ENCODE measurements at regions not wholly inside any gene's neighbourhood (a gene's known extent, or its start where the extent isn't known, plus 50 kb on each side); places are given as distances from the start of the nearest gene placed in this dataset.

- TF ChIP-seq, protein P1, sequence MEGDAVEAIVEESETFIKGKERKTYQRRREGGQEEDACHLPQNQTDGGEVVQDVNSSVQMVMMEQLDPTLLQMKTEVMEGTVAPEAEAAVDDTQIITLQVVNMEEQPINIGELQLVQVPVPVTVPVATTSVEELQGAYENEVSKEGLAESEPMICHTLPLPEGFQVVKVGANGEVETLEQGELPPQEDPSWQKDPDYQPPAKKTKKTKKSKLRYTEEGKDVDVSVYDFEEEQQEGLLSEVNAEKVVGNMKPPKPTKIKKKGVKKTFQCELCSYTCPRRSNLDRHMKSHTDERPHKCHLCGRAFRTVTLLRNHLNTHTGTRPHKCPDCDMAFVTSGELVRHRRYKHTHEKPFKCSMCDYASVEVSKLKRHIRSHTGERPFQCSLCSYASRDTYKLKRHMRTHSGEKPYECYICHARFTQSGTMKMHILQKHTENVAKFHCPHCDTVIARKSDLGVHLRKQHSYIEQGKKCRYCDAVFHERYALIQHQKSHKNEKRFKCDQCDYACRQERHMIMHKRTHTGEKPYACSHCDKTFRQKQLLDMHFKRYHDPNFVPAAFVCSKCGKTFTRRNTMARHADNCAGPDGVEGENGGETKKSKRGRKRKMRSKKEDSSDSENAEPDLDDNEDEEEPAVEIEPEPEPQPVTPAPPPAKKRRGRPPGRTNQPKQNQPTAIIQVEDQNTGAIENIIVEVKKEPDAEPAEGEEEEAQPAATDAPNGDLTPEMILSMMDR (IDR thresholded peaks at IDR 0.05; ENCODE audit: insufficient read depth, low read length, missing control alignments): no peak
- H3K4me3 ChIP-seq (ENCODE audit: low read depth, low read length): no peak overlapping the region
- POLR2A ChIA-PET: no interaction called here
- CTCF ChIA-PET: no interaction called here
- no peak for DNase-seq (ENCODE audit: low read depth, low spot score)
Observed at GRCh38 chr20:6440443-6440799, 317.6 kb upstream of the FERMT1 start.

DNA sequence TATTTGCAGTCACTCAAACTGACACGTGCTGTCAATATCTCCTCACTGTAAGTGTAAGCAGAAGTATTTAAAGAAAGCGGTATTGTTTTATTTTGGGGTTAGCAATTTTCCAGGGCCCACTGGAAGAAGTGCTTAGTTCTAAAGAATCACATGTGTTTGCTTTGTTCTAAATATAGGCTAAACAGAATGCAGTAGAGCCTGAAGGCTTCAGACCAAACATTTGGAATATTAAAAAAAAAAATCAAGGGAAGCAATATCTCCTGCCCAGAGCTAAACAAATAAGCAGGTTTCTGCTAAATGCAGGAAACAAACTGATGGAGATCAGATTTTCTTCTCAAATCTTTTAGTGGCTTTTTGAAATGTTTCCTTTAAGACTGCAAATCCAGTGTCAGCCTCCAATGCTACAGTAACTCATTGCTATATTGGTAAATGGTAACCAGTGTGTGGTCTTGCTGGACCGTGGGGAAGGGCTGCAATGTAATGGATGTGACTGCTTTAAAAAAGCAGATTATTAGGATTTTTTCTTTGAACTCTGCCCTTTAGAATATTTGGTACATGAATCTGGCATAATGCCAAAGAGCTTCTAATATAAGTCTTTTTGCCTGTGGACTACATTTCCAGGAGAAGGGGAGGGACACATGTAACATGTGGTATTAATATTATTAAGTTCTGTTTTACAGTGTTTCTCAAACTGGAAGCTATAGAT lies 317.1 kb upstream of the FERMT1 start:
- TF ChIP-seq, protein P1 (IDR thresholded peaks at IDR 0.05; ENCODE audit: insufficient read depth, low read length, missing control alignments): no peak
- DNase-seq (ENCODE audit: low read depth, low spot score): no peak
- CTCF ChIA-PET: no interaction called here
- POLR2A ChIA-PET: no interaction called here
- H3K4me3 ChIP-seq (ENCODE audit: low read depth, low read length): no peak overlapping the region

GRCh38 chr20:6434131-6434530 lies 311.3 kb upstream of the FERMT1 start:
- no peak for DNase-seq (ENCODE audit: low read depth, low spot score)
- CTCF ChIA-PET: no interaction called here
- POLR2A ChIA-PET: no interaction called here
- TF ChIP-seq, protein P1 (IDR thresholded peaks at IDR 0.05; ENCODE audit: insufficient read depth, low read length, missing control alignments): no peak
- no peak overlapping the region for H3K4me3 ChIP-seq (ENCODE audit: low read depth, low read length)

DNA sequence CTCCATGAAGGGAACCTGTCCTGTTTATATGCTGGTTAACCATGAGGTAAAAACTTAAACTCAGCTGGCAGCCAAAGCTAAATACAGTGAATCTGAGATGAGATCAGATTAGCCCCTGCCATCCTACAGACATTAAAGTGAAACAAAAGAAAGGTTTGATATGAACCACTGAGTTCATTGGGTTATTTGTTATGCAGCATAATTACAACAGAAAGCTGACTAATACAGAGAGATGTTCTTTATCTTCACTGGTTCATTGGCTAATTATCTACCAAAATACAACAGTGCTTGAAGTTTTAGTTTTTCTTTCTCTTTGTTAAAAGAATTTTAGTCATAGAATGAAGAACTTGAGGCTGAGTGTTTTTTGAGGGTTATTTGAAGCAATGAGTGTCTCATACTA lies 307.6 kb upstream of the FERMT1 start:
- no peak overlapping the region for H3K4me3 ChIP-seq (ENCODE audit: low read depth, low read length)
- DNase-seq (ENCODE audit: low read depth, low spot score): no peak
- POLR2A ChIA-PET: no interaction called here
- TF ChIP-seq, protein P1 (IDR thresholded peaks at IDR 0.05; ENCODE audit: insufficient read depth, low read length, missing control alignments): no peak
- CTCF ChIA-PET: no interaction called here

DNA sequence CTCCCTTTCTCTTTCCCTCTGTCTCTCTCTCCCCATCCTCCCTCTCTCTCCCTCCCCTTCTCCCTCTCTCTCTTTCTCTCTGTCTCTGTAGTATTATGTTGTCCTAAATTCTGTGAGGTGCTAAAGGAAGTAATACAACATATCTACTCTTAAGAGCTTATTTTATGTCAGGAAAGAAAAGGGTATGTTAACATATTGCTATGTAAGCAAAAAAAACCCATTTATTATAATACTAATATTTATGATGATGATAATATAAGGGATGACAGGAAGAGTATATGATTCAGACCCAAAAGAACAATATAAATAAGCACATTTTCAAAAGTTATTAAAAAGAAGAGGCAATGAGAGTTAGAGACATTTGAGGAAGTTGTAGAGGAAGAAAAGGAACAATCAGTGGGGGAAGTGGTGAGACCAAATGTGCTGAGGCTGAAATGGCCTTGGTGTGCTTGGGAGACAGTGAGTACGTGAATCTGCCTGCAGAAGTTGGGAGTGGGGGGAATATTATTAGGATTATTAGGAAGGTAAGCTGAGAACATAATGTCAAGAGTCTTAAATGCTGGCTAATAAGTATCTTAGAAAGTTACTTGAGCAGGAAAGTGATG lies 303.6 kb upstream of the FERMT1 start:
- H3K4me3 ChIP-seq (ENCODE audit: low read depth, low read length): no peak overlapping the region
- POLR2A ChIA-PET: no interaction called here
- no peak for DNase-seq (ENCODE audit: low read depth, low spot score)
- CTCF ChIA-PET: no interaction called here
- TF ChIP-seq, protein P1 (IDR thresholded peaks at IDR 0.05; ENCODE audit: insufficient read depth, low read length, missing control alignments): no peak

GRCh38 chr20:6421321-6422248 lies 298.8 kb upstream of the FERMT1 start:
- TF ChIP-seq, protein P1 (IDR thresholded peaks at IDR 0.05; ENCODE audit: insufficient read depth, low read length, missing control alignments): no peak
- no peak for DNase-seq (ENCODE audit: low read depth, low spot score)
- no peak overlapping the region for H3K4me3 ChIP-seq (ENCODE audit: low read depth, low read length)
- CTCF ChIA-PET: no interaction called here
- POLR2A ChIA-PET: no interaction called here

Data from AG04449 (cell line).